ENCODE measurements at regions not wholly inside any gene's neighbourhood (a gene's known extent, or its start where the extent isn't known, plus 50 kb on each side); places are given as distances from the start of the nearest gene placed in this dataset.

DNA sequence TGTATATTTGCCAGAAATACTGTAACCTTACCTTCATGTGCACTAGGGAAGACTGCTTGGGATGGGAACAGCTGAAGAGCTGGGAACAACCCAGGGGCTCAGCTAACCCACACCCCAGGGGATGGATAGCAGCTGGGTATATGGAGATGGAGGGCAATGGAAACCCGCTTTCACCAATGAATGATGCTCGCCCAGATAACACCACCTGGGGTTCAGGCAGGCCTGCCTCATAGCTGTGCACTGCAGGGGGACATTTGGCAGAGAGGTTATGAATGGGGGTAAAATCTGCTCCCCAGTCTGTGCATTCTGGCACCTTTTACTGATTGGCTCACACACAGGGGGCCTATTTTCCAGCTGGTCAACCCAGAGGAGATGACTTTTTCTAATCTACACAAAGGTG, 170.7 kb downstream of the CHST1 start:
- TF ChIP-seq, protein P1, sequence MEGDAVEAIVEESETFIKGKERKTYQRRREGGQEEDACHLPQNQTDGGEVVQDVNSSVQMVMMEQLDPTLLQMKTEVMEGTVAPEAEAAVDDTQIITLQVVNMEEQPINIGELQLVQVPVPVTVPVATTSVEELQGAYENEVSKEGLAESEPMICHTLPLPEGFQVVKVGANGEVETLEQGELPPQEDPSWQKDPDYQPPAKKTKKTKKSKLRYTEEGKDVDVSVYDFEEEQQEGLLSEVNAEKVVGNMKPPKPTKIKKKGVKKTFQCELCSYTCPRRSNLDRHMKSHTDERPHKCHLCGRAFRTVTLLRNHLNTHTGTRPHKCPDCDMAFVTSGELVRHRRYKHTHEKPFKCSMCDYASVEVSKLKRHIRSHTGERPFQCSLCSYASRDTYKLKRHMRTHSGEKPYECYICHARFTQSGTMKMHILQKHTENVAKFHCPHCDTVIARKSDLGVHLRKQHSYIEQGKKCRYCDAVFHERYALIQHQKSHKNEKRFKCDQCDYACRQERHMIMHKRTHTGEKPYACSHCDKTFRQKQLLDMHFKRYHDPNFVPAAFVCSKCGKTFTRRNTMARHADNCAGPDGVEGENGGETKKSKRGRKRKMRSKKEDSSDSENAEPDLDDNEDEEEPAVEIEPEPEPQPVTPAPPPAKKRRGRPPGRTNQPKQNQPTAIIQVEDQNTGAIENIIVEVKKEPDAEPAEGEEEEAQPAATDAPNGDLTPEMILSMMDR (IDR thresholded peaks at IDR 0.05 in 8 of 11, conservative IDR thresholded peaks at IDR 0.05 in 3 of 11): no peak
- no peak for TF ChIP-seq POLR2AphosphoS5 (IDR thresholded peaks at IDR 0.05)
